ENCODE measurements at regions not wholly inside any gene's neighbourhood (a gene's known extent, or its start where the extent isn't known, plus 50 kb on each side); places are given as distances from the start of the nearest gene placed in this dataset.
"Not testable (repeated sequence)": the region's sequence is repeated elsewhere in the genome, so short reads cannot be mapped to it uniquely, and the experiment has no call there.

DNA sequence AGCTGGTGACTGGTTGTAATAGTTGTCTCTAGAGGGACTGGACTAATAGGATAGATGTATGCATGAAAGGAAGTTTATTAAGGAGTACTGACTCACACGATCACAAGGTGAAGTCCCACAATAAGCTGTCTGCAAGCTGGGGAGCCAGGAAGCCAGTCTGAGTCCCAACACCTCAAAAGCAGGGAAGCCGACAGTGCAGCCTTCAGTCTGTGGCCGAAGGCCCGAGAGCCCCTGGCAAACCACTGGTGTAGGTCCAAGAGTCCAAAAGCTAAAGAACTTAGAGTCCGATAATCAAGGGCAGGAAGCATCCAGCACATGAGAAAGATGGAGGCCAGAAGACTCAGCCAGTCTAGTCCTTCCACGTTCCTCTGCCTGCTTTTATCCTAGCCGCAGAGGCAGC is 372.6 kb downstream of the TCERG1L start:
- TF ChIP-seq, protein P1, sequence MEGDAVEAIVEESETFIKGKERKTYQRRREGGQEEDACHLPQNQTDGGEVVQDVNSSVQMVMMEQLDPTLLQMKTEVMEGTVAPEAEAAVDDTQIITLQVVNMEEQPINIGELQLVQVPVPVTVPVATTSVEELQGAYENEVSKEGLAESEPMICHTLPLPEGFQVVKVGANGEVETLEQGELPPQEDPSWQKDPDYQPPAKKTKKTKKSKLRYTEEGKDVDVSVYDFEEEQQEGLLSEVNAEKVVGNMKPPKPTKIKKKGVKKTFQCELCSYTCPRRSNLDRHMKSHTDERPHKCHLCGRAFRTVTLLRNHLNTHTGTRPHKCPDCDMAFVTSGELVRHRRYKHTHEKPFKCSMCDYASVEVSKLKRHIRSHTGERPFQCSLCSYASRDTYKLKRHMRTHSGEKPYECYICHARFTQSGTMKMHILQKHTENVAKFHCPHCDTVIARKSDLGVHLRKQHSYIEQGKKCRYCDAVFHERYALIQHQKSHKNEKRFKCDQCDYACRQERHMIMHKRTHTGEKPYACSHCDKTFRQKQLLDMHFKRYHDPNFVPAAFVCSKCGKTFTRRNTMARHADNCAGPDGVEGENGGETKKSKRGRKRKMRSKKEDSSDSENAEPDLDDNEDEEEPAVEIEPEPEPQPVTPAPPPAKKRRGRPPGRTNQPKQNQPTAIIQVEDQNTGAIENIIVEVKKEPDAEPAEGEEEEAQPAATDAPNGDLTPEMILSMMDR (optimal IDR thresholded peaks at IDR 0.05 in 1 of 3, IDR thresholded peaks at IDR 0.05 in 1 of 3, conservative IDR thresholded peaks at IDR 0.05 in 1 of 3; ENCODE audit: extremely low read depth in 1 of 3, insufficient read depth in 2 of 3, low read length in 3 of 3), result not testable (repeated sequence)
- TF ChIP-seq EZH2 (IDR thresholded peaks at IDR 0.05; ENCODE audit: low read length), result not testable (repeated sequence)
